ENCODE measurements at regions not wholly inside any gene's neighbourhood (a gene's known extent, or its start where the extent isn't known, plus 50 kb on each side); places are given as distances from the start of the nearest gene placed in this dataset.

- no peak for DNase-seq (ENCODE audit: low read depth)
These were observed 49.7 kb downstream of the KLF12 start for GRCh38 chr13:74084375-74084935.

- DNase-seq (ENCODE audit: low read depth) = no peak
These were observed 51.5 kb downstream of the KLF12 start for GRCh38 chr13:74082741-74083160.

- no peak for DNase-seq (ENCODE audit: low read depth)
These were observed 53.4 kb downstream of the KLF12 start for GRCh38 chr13:74080762-74081161.

- peak; percentile 18 for DNase-seq (ENCODE audit: low read depth)
These were observed 56.4 kb downstream of the KLF12 start for GRCh38 chr13:74077792-74078191.

- no peak for DNase-seq (ENCODE audit: low read depth)
These were observed 56.8 kb downstream of the KLF12 start for GRCh38 chr13:74077375-74077774.

- DNase-seq (ENCODE audit: low read depth) = peak; percentile 52
These were observed 59.5 kb downstream of the KLF12 start for GRCh38 chr13:74074723-74075122.

GRCh38 chr13:74073274-74073673 is 60.9 kb downstream of the KLF12 start:
- no peak for DNase-seq (ENCODE audit: low read depth)

GRCh38 chr13:74070513-74070912 is 63.7 kb downstream of the KLF12 start:
- no peak for DNase-seq (ENCODE audit: low read depth)

GRCh38 chr13:74070065-74070464 is 64.1 kb downstream of the KLF12 start:
- no peak for DNase-seq (ENCODE audit: low read depth)

GRCh38 chr13:74068471-74068870 is 65.7 kb downstream of the KLF12 start:
- DNase-seq (ENCODE audit: low read depth) = no peak

GRCh38 chr13:74067818-74068217 is 66.4 kb downstream of the KLF12 start:
- peak; percentile 64 for DNase-seq (ENCODE audit: low read depth)

- no peak for DNase-seq (ENCODE audit: low read depth)
These were observed 67.3 kb downstream of the KLF12 start for GRCh38 chr13:74066937-74067336.

GRCh38 chr13:74064805-74065312 is 69.3 kb downstream of the KLF12 start:
- DNase-seq (ENCODE audit: low read depth) = no peak

GRCh38 chr13:74063533-74064100 is 70.6 kb downstream of the KLF12 start:
- no peak for DNase-seq (ENCODE audit: low read depth)

GRCh38 chr13:74062933-74063332 is 71.3 kb downstream of the KLF12 start:
- DNase-seq (ENCODE audit: low read depth) = peak; percentile 52

GRCh38 chr13:74061926-74062595 is 72.1 kb downstream of the KLF12 start:
- DNase-seq (ENCODE audit: low read depth) = peak; percentile 68

GRCh38 chr13:74056801-74057542 is 77.2 kb downstream of the KLF12 start:
- DNase-seq (ENCODE audit: low read depth) = no peak

- no peak for DNase-seq (ENCODE audit: low read depth)
These were observed 81.7 kb downstream of the KLF12 start for GRCh38 chr13:74052402-74052928.

- no peak for DNase-seq (ENCODE audit: low read depth)
These were observed 85.4 kb downstream of the KLF12 start for GRCh38 chr13:74048756-74049155.

- DNase-seq (ENCODE audit: low read depth) = no peak
These were observed 86.1 kb downstream of the KLF12 start for GRCh38 chr13:74047931-74048600.

- peak; percentile 12 for DNase-seq (ENCODE audit: low read depth)
These were observed 87.8 kb downstream of the KLF12 start for GRCh38 chr13:74046431-74046830.

GRCh38 chr13:74045583-74045982 is 88.6 kb downstream of the KLF12 start:
- no peak for DNase-seq (ENCODE audit: low read depth)

Data from M059J (cell line).